GM23338 (cell line): ENCODE measurements at regions not wholly inside any gene's neighbourhood (a gene's known extent, or its start where the extent isn't known, plus 50 kb on each side); places are given as distances from the start of the nearest gene placed in this dataset.

Experiments
- ATAC-seq: fragments of 200-7000 bp; cut with Tn5 transposase; 3 replicates; pipeline ENCODE4 v1.9.1; 2020
- DNase-seq: peaks from one replicate; pipeline ENCODE4 v3.0.0-alpha.2; 2015; ENCODE audit warnings: low spot score
- H2AFZ ChIP-seq: fragments of 200-600 bp; sonication (generic); 2 replicates; pipeline ENCODE4 v1.8.0; 2016; ENCODE audit warnings: antibody characterized with exemption, mild to moderate bottlenecking, moderate library complexity
- H3F3A ChIP-seq: fragments of 200-600 bp; sonication (generic); replicated peaks from 2 replicates; pipeline ENCODE4 v1.8.0; 2017; ENCODE audit warnings: antibody characterized with exemption, mixed run types, low read depth
- H3K27ac ChIP-seq: fragments of 200-600 bp; sonication (generic); 2 replicates; pipeline ENCODE4 v1.6.1; 2016; ENCODE audit warnings: low read depth
- H3K27me3 ChIP-seq: fragments of 200-600 bp; sonication (generic); 2 replicates; pipeline ENCODE4 v1.8.0; 2016; ENCODE audit warnings: mild to moderate bottlenecking, mixed run types, moderate library complexity; ENCODE audit not compliant: insufficient read depth
- H3K36me3 ChIP-seq: fragments of 200-600 bp; sonication (generic); 2 replicates; pipeline ENCODE4 v1.8.0; 2016; ENCODE audit warnings: mild to moderate bottlenecking; ENCODE audit not compliant: insufficient read depth
- H3K4me1 ChIP-seq: fragments of 200-600 bp; sonication (generic); 2 replicates; pipeline ENCODE4 v1.8.0; 2016; ENCODE audit warnings: mild to moderate bottlenecking, moderate library complexity; ENCODE audit not compliant: insufficient read depth
- H3K4me2 ChIP-seq: fragments of 200-600 bp; sonication (generic); 2 replicates; pipeline ENCODE4 v1.7.1; 2017; ENCODE audit warnings: mixed run types
- H3K4me3 ChIP-seq: fragments of 200-600 bp; sonication (generic); 2 replicates; pipeline ENCODE4 v1.6.1; 2016; ENCODE audit warnings: mixed run types
- H3K79me2 ChIP-seq: fragments of 200-600 bp; sonication (generic); replicated peaks from 2 replicates; pipeline ENCODE4 v1.8.0; 2017; ENCODE audit warnings: mild to moderate bottlenecking; ENCODE audit not compliant: insufficient read depth
- H3K9me2 ChIP-seq: fragments of 200-600 bp; sonication (generic); 2 replicates; pipeline ENCODE4 v1.8.0; 2017; ENCODE audit not compliant: insufficient read depth
- H4K20me1 ChIP-seq: fragments of 200-600 bp; sonication (generic); replicated peaks from 2 replicates; pipeline ENCODE4 v1.8.0; 2017; ENCODE audit warnings: mild to moderate bottlenecking; ENCODE audit not compliant: insufficient read depth
- H3K27ac Mint-ChIP-seq: 2 replicates; pipeline ENCODE4 v1.8.0; 2020; ENCODE audit warnings: inconsistent platforms, mild to moderate bottlenecking, moderate library complexity, mixed read lengths
- H3K27me3 Mint-ChIP-seq: 3 replicates; pipeline ENCODE4 v1.8.0; 2022; ENCODE audit warnings: low read depth, mild to moderate bottlenecking, moderate library complexity, mixed read lengths, inconsistent platforms; ENCODE audit not compliant: insufficient read depth, poor library complexity
- H3K36me3 Mint-ChIP-seq: 3 replicates; pipeline ENCODE4 v1.8.0; 2021; ENCODE audit warnings: low read depth, mild to moderate bottlenecking, inconsistent platforms, moderate library complexity, mixed read lengths
- H3K4me1 Mint-ChIP-seq: 3 replicates; pipeline ENCODE4 v1.8.0; 2020; ENCODE audit warnings: mild to moderate bottlenecking, inconsistent platforms, mixed read lengths
- H3K4me3 Mint-ChIP-seq: 3 replicates; pipeline ENCODE4 v1.8.0; 2021; ENCODE audit warnings: moderate library complexity, mild to moderate bottlenecking, inconsistent platforms, mixed read lengths
- H3K9me3 Mint-ChIP-seq: 3 replicates; pipeline ENCODE4 v1.8.0; 2020; ENCODE audit warnings: moderate library complexity, mild to moderate bottlenecking, inconsistent platforms, mixed read lengths
- CREB1 ChIP-seq: fragments of 250-450 bp; sonication (Bioruptor Pico); IDR thresholded peaks from 2 replicates; pipeline ENCODE4 v1.5.0; 2020; ENCODE audit warnings: low read depth, mild to moderate bottlenecking, moderate library complexity
- EZH2 ChIP-seq: fragments of 200-600 bp; sonication (generic); IDR thresholded peaks from one replicate; pipeline ENCODE4 v1.8.0; 2017; ENCODE audit warnings: antibody characterized with exemption, mild to moderate bottlenecking, low read depth; ENCODE audit not compliant: unreplicated experiment
- EZH2phosphoT487 ChIP-seq: fragments of 200-600 bp; sonication (generic); IDR thresholded peaks from one replicate; pipeline ENCODE4 v1.8.1; 2018; ENCODE audit warnings: antibody characterized with exemption; ENCODE audit not compliant: unreplicated experiment
- JUNB ChIP-seq: IDR thresholded peaks from one replicate; pipeline ENCODE4 v1.6.1; 2016; ENCODE audit warnings: antibody characterized with exemption; ENCODE audit not compliant: unreplicated experiment
- REST ChIP-seq: IDR thresholded peaks from one replicate; pipeline ENCODE4 v1.6.1; 2018; ENCODE audit warnings: antibody characterized with exemption; ENCODE audit not compliant: unreplicated experiment
- ZNF114 ChIP-seq: fragments of 250-450 bp; sonication (Bioruptor Pico); IDR thresholded peaks from 2 replicates; pipeline ENCODE4 v1.5.0; 2020; ENCODE audit warnings: mild to moderate bottlenecking, moderate library complexity
- ZNF331 ChIP-seq: fragments of 250-450 bp; sonication (Bioruptor Pico); IDR thresholded peaks from 2 replicates; pipeline ENCODE4 v1.5.0; 2020; ENCODE audit warnings: low read depth, mild to moderate bottlenecking, moderate library complexity
- TF ChIP-seq, protein P1 (sequence below): IDR thresholded peaks from 2 replicates; pipeline ENCODE4 v1.6.1; 2016; ENCODE audit warnings: antibody characterized with exemption
- TF ChIP-seq, protein P2 (sequence below): fragments of 250-450 bp; sonication (Bioruptor Pico); IDR thresholded peaks from 2 replicates; pipeline ENCODE4 v1.5.0; 2020; ENCODE audit warnings: mild to moderate bottlenecking, moderate library complexity

- Histone ChIP-seq H3K27me3 (no peaks in the 10 kb centered on the region), H3K4me3 (no peak overlapping the region), H4K20me1 (no peaks in the 10 kb centered on the region), H3K79me2 (no peaks in the 10 kb centered on the region), H2AFZ (no peak overlapping the region), H3K4me2 (no peak overlapping the region), H3K9me2 (0 out of 2 replicates have a peak, but pooled peaks cover 3% of the 10 kb centered on the region), H3K4me1 (peaks cover 3% of the 10 kb centered on the region; the same call in 1 of the 2 replicates), H3K27ac (no peak overlapping the region), H3F3A (no peaks in the 10 kb centered on the region), H3K36me3 (no peaks in the 10 kb centered on the region)
- ATAC-seq (no peak), DNase-seq (peak; percentile 3)
- no peaks in the 10 kb centered on the region for H3K36me3 Mint-ChIP-seq
- H3K27me3 Mint-ChIP-seq = no peaks in the 10 kb centered on the region
- H3K27ac Mint-ChIP-seq = peak overlapping the region; percentile 5; the same call in 1 of the 2 replicates
- TF ChIP-seq, protein P1, sequence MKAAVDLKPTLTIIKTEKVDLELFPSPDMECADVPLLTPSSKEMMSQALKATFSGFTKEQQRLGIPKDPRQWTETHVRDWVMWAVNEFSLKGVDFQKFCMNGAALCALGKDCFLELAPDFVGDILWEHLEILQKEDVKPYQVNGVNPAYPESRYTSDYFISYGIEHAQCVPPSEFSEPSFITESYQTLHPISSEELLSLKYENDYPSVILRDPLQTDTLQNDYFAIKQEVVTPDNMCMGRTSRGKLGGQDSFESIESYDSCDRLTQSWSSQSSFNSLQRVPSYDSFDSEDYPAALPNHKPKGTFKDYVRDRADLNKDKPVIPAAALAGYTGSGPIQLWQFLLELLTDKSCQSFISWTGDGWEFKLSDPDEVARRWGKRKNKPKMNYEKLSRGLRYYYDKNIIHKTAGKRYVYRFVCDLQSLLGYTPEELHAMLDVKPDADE = no peak
- TF ChIP-seq CREB1 (CRISPR knock-in tag) (no peak), ZNF331 (CRISPR knock-in tag) (no peak)
- H3K4me3 Mint-ChIP-seq = no peak overlapping the region
- H3K4me1 Mint-ChIP-seq = peaks cover 4% of the 10 kb centered on the region; the same call in 2 of the 3 replicates
- H3K9me3 Mint-ChIP-seq = no peaks in the 10 kb centered on the region
Measured at GRCh38 chr9:30482499-30482898, 1901.9 kb upstream of the ACO1 start.

GRCh38 chr9:30484690-30485089 lies 1899.8 kb upstream of the ACO1 start:
- Mint-ChIP-seq H3K4me3 (no peak overlapping the region), H3K9me3 (no peaks in the 10 kb centered on the region), H3K27ac (no peak overlapping the region), H3K36me3 (no peaks in the 10 kb centered on the region), H3K4me1 (peaks cover 4% of the 10 kb centered on the region; the same call in 2 of the 3 replicates), H3K27me3 (no peaks in the 10 kb centered on the region)
- Histone ChIP-seq H3K36me3 (no peaks in the 10 kb centered on the region), H3K4me3 (no peak overlapping the region), H3K79me2 (no peaks in the 10 kb centered on the region), H3K27me3 (no peaks in the 10 kb centered on the region), H3K4me1 (peaks cover 3% of the 10 kb centered on the region; the same call in 1 of the 2 replicates), H3K4me2 (no peak overlapping the region), H3F3A (no peaks in the 10 kb centered on the region), H4K20me1 (no peaks in the 10 kb centered on the region), H2AFZ (no peak overlapping the region), H3K9me2 (0 out of 2 replicates have a peak, but pooled peaks cover 3% of the 10 kb centered on the region), H3K27ac (no peak overlapping the region)
- DNase-seq (no peak), ATAC-seq (no peak)
- TF ChIP-seq ZNF114 (CRISPR knock-in tag) (no peak), ZNF331 (CRISPR knock-in tag) (no peak), EZH2 (no peak), JUNB (no peak), EZH2phosphoT487 (no peak), CREB1 (CRISPR knock-in tag) (no peak), REST (no peak)
- TF ChIP-seq, protein P2, sequence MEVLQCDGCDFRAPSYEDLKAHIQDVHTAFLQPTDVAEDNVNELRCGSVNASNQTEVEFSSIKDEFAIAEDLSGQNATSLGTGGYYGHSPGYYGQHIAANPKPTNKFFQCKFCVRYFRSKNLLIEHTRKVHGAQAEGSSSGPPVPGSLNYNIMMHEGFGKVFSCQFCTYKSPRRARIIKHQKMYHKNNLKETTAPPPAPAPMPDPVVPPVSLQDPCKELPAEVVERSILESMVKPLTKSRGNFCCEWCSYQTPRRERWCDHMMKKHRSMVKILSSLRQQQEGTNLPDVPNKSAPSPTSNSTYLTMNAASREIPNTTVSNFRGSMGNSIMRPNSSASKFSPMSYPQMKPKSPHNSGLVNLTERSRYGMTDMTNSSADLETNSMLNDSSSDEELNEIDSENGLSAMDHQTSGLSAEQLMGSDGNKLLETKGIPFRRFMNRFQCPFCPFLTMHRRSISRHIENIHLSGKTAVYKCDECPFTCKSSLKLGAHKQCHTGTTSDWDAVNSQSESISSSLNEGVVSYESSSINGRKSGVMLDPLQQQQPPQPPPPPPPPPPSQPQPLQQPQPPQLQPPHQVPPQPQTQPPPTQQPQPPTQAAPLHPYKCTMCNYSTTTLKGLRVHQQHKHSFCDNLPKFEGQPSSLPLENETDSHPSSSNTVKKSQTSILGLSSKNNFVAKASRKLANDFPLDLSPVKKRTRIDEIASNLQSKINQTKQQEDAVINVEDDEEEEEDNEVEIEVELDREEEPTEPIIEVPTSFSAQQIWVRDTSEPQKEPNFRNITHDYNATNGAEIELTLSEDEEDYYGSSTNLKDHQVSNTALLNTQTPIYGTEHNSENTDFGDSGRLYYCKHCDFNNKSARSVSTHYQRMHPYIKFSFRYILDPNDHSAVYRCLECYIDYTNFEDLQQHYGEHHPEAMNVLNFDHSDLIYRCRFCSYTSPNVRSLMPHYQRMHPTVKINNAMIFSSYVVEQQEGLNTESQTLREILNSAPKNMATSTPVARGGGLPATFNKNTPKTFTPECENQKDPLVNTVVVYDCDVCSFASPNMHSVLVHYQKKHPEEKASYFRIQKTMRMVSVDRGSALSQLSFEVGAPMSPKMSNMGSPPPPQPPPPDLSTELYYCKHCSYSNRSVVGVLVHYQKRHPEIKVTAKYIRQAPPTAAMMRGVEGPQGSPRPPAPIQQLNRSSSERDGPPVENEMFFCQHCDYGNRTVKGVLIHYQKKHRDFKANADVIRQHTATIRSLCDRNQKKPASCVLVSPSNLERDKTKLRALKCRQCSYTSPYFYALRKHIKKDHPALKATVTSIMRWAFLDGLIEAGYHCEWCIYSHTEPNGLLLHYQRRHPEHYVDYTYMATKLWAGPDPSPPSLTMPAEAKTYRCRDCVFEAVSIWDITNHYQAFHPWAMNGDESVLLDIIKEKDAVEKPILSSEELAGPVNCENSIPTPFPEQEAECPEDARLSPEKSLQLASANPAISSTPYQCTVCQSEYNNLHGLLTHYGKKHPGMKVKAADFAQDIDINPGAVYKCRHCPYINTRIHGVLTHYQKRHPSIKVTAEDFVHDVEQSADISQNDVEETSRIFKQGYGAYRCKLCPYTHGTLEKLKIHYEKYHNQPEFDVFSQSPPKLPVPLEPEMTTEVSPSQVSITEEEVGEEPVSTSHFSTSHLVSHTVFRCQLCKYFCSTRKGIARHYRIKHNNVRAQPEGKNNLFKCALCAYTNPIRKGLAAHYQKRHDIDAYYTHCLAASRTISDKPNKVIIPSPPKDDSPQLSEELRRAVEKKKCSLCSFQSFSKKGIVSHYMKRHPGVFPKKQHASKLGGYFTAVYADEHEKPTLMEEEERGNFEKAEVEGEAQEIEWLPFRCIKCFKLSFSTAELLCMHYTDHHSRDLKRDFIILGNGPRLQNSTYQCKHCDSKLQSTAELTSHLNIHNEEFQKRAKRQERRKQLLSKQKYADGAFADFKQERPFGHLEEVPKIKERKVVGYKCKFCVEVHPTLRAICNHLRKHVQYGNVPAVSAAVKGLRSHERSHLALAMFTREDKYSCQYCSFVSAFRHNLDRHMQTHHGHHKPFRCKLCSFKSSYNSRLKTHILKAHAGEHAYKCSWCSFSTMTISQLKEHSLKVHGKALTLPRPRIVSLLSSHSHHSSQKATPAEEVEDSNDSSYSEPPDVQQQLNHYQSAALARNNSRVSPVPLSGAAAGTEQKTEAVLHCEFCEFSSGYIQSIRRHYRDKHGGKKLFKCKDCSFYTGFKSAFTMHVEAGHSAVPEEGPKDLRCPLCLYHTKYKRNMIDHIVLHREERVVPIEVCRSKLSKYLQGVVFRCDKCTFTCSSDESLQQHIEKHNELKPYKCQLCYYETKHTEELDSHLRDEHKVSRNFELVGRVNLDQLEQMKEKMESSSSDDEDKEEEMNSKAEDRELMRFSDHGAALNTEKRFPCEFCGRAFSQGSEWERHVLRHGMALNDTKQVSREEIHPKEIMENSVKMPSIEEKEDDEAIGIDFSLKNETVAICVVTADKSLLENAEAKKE (CRISPR knock-in tag) = no peak
